Stimulated activated CD4-positive, alpha-beta T cell treated with anti-CD3 and anti-CD28 coated beads, TNF-alpha, amount 100 ng/mL, for 24 hours (primary cell): ENCODE measurements at regions not wholly inside any gene's neighbourhood (a gene's known extent, or its start where the extent isn't known, plus 50 kb on each side); places are given as distances from the start of the nearest gene placed in this dataset.
"Not testable (repeated sequence)": the region's sequence is repeated elsewhere in the genome, so short reads cannot be mapped to it uniquely, and the experiment has no call there.

Source experiments
- DNase-seq, 3 experiments: peaks; one replicate each; pipeline ENCODE4 v3.0.0-alpha.2; 2020; ENCODE audit warnings: low read depth in 3 of 3

- no peak for DNase-seq
These were observed 426.0 kb upstream of the NR3C2 start for GRCh38 chr4:148868191-148868590.

GRCh38 chr4:148866666-148867065 lies 424.5 kb upstream of the NR3C2 start:
- no peak for DNase-seq

- no peak for DNase-seq
These were observed 415.8 kb upstream of the NR3C2 start for GRCh38 chr4:148857973-148858534.

- no peak for DNase-seq
These were observed 415.2 kb upstream of the NR3C2 start for GRCh38 chr4:148857239-148857972.

- no peak for DNase-seq
These were observed 412.0 kb upstream of the NR3C2 start for GRCh38 chr4:148854203-148854602.

- no peak for DNase-seq
These were observed 410.0 kb upstream of the NR3C2 start for GRCh38 chr4:148852092-148852699.

GRCh38 chr4:148850257-148850995 lies 408.2 kb upstream of the NR3C2 start:
- DNase-seq: no peak

- DNase-seq: no peak
These were observed 407.4 kb upstream of the NR3C2 start for GRCh38 chr4:148849581-148849980.

GRCh38 chr4:148847544-148848255 lies 405.5 kb upstream of the NR3C2 start:
- no peak for DNase-seq

- DNase-seq: no peak
These were observed 403.4 kb upstream of the NR3C2 start for GRCh38 chr4:148845609-148846008.

- DNase-seq: no peak
These were observed 401.4 kb upstream of the NR3C2 start for GRCh38 chr4:148843625-148844024.

- no peak for DNase-seq
These were observed 400.6 kb upstream of the NR3C2 start for GRCh38 chr4:148842843-148843242.

- not testable (repeated sequence) for DNase-seq
These were observed 395.4 kb upstream of the NR3C2 start for GRCh38 chr4:148837571-148837970.

GRCh38 chr4:148834804-148835631 lies 392.8 kb upstream of the NR3C2 start:
- DNase-seq: no peak

GRCh38 chr4:148831945-148832344 lies 389.7 kb upstream of the NR3C2 start:
- no peak for DNase-seq

- DNase-seq: no peak
These were observed 386.1 kb upstream of the NR3C2 start for GRCh38 chr4:148828291-148828690.

GRCh38 chr4:148827781-148828180 lies 385.6 kb upstream of the NR3C2 start:
- no peak for DNase-seq

- DNase-seq: no peak
These were observed 381.2 kb upstream of the NR3C2 start for GRCh38 chr4:148823419-148823769.

- DNase-seq: no peak
These were observed 380.6 kb upstream of the NR3C2 start for GRCh38 chr4:148822572-148823418.

- DNase-seq: no peak
These were observed 371.8 kb upstream of the NR3C2 start for GRCh38 chr4:148814030-148814429.
